Large intestine (tissue), 3 donors: ENCODE measurements at regions not wholly inside any gene's neighbourhood (a gene's known extent, or its start where the extent isn't known, plus 50 kb on each side); places are given as distances from the start of the nearest gene placed in this dataset.
A peak's percentile ranks its signal among the peaks of the same experiment; 100 is the strongest.
"Not testable (repeated sequence)": the region's sequence is repeated elsewhere in the genome, so short reads cannot be mapped to it uniquely, and the experiment has no call there.

Source experiments
- DNase-seq, 2 donors: peaks; one replicate each; pipeline versions ENCODE4 v3.0.0 to v3.0.0-alpha.2; 2013
- H3K27ac ChIP-seq: one replicate; pipeline ENCODE4 v1.5.1; 2013; ENCODE audit warnings: low read length
- H3K27me3 ChIP-seq: 2 replicates; pipeline ENCODE4 v1.6.1; 2013; ENCODE audit warnings: low read length; ENCODE audit not compliant: control insufficient read depth, insufficient read depth
- H3K36me3 ChIP-seq: 2 replicates; pipeline ENCODE4 v1.6.1; 2013; ENCODE audit warnings: low read length; ENCODE audit not compliant: control insufficient read depth, insufficient read depth
- H3K4me1 ChIP-seq: one replicate; pipeline ENCODE4 v1.6.1; 2013; ENCODE audit warnings: low read length; ENCODE audit not compliant: control insufficient read depth, insufficient read depth
- H3K4me3 ChIP-seq: one replicate; pipeline ENCODE4 v1.5.1; 2013; ENCODE audit warnings: low read length
- H3K9me3 ChIP-seq: one replicate; pipeline ENCODE4 v1.6.1; 2013; ENCODE audit warnings: mild to moderate bottlenecking, low read depth, low read length, moderate library complexity; ENCODE audit not compliant: control insufficient read depth
- WGBS: methylation state at CpG from one replicate; pipeline ENCODE4 v1.1.5; 2013; ENCODE audit warnings: low lambda C conversion rate; ENCODE audit not compliant: insufficient coverage; 5-methylcytosine and 5-hydroxymethylcytosine counted together

GRCh38 chr5:91315701-91316100, 67.4 kb downstream of the ARRDC3 start:
- Histone ChIP-seq H3K27me3 (no peaks in the 10 kb centered on the region), H3K27ac (no peak overlapping the region), H3K9me3 (no peaks in the 10 kb centered on the region), H3K4me1 (no peaks in the 10 kb centered on the region), H3K4me3 (no peak overlapping the region), H3K36me3 (no peaks in the 10 kb centered on the region)
- WGBS: 100% methylated on average over 1 of the region's 4 CpGs
- no peak for DNase-seq

GRCh38 chr5:91313757-91314673, 69.1 kb downstream of the ARRDC3 start:
- H3K4me3 ChIP-seq: no peak overlapping the region
- H3K4me1 ChIP-seq: no peaks in the 10 kb centered on the region
- H3K27ac ChIP-seq: no peak overlapping the region
- H3K36me3 ChIP-seq: no peaks in the 10 kb centered on the region
- no peaks in the 10 kb centered on the region for H3K27me3 ChIP-seq
- H3K9me3 ChIP-seq: no peaks in the 10 kb centered on the region
- DNase-seq: peak; percentile 18 to 43
- 0% methylated on average over 1 of the region's 9 CpGs for WGBS

GRCh38 chr5:91312698-91313097, 70.4 kb downstream of the ARRDC3 start:
- H3K4me1 ChIP-seq: no peaks in the 10 kb centered on the region
- no peak overlapping the region for H3K4me3 ChIP-seq
- no peak overlapping the region for H3K27ac ChIP-seq
- no peaks in the 10 kb centered on the region for H3K9me3 ChIP-seq
- DNase-seq: no peak
- WGBS: no CpG with 5 or more reads among the region's 1 CpG
- H3K27me3 ChIP-seq: no peaks in the 10 kb centered on the region
- H3K36me3 ChIP-seq: no peaks in the 10 kb centered on the region

- Histone ChIP-seq H3K27ac (no peak overlapping the region), H3K36me3 (no peaks in the 10 kb centered on the region), H3K27me3 (no peaks in the 10 kb centered on the region), H3K9me3 (no peaks in the 10 kb centered on the region), H3K4me3 (no peak overlapping the region), H3K4me1 (no peaks in the 10 kb centered on the region)
- peak; percentile 24 to 45 for DNase-seq
- WGBS: 75% methylated on average over 2 of the region's 11 CpGs
Observed at GRCh38 chr5:91311697-91312501, 71.2 kb downstream of the ARRDC3 start.

GRCh38 chr5:91311168-91311696, 71.9 kb downstream of the ARRDC3 start:
- no peaks in the 10 kb centered on the region for H3K4me1 ChIP-seq
- no peaks in the 10 kb centered on the region for H3K9me3 ChIP-seq
- H3K27me3 ChIP-seq: no peaks in the 10 kb centered on the region
- no peak overlapping the region for H3K27ac ChIP-seq
- DNase-seq: no peak
- no peaks in the 10 kb centered on the region for H3K36me3 ChIP-seq
- no CpG with 5 or more reads among the region's 5 CpGs for WGBS
- H3K4me3 ChIP-seq: no peak overlapping the region

GRCh38 chr5:91308157-91308556, 75.0 kb downstream of the ARRDC3 start:
- not testable (repeated sequence) for H3K27me3 ChIP-seq, H3K36me3 ChIP-seq, H3K9me3 ChIP-seq, H3K27ac ChIP-seq, H3K4me3 ChIP-seq, DNase-seq, H3K4me1 ChIP-seq
- WGBS: no CpG with 5 or more reads among the region's 5 CpGs

- Histone ChIP-seq H3K4me3 (no peak overlapping the region), H3K36me3 (no peaks in the 10 kb centered on the region), H3K9me3 (no peaks in the 10 kb centered on the region), H3K27me3 (no peaks in the 10 kb centered on the region), H3K4me1 (no peaks in the 10 kb centered on the region), H3K27ac (no peak overlapping the region)
- no peak for DNase-seq
- no CpG with 5 or more reads among the region's 4 CpGs for WGBS
Observed at GRCh38 chr5:91307048-91307447, 76.1 kb downstream of the ARRDC3 start.

- WGBS: 100% methylated on average over 1 of the region's 3 CpGs
- H3K27me3 ChIP-seq: no peaks in the 10 kb centered on the region
- H3K36me3 ChIP-seq: no peaks in the 10 kb centered on the region
- no peaks in the 10 kb centered on the region for H3K9me3 ChIP-seq
- no peaks in the 10 kb centered on the region for H3K4me1 ChIP-seq
- no peak overlapping the region for H3K4me3 ChIP-seq
- H3K27ac ChIP-seq: no peak overlapping the region
- DNase-seq: no peak
Observed at GRCh38 chr5:91306497-91306896, 76.6 kb downstream of the ARRDC3 start.

- Histone ChIP-seq H3K27me3 (no peaks in the 10 kb centered on the region), H3K27ac (no peak overlapping the region), H3K4me3 (no peak overlapping the region), H3K36me3 (no peaks in the 10 kb centered on the region), H3K9me3 (no peaks in the 10 kb centered on the region), H3K4me1 (no peaks in the 10 kb centered on the region)
- no peak for DNase-seq
Observed at GRCh38 chr5:91305640-91306039, 77.5 kb downstream of the ARRDC3 start.

GRCh38 chr5:91304015-91304414, 79.1 kb downstream of the ARRDC3 start:
- H3K9me3 ChIP-seq, H3K4me3 ChIP-seq: not testable (repeated sequence)

More at GRCh38 chr5:91304015-91304414, 79.1 kb downstream of the ARRDC3 start:
- not testable (repeated sequence) for H3K36me3 ChIP-seq, DNase-seq, H3K4me1 ChIP-seq, H3K27ac ChIP-seq, H3K27me3 ChIP-seq
- no CpG with 5 or more reads among the region's 4 CpGs for WGBS
